ENCODE measurements at regions not wholly inside any gene's neighbourhood (a gene's known extent, or its start where the extent isn't known, plus 50 kb on each side); places are given as distances from the start of the nearest gene placed in this dataset.
"Not testable (repeated sequence)": the region's sequence is repeated elsewhere in the genome, so short reads cannot be mapped to it uniquely, and the experiment has no call there.

- TF ChIP-seq CTCF (conservative IDR thresholded peaks at IDR 0.05; ENCODE audit: low read depth in 2 of 2); CREB1 (CRISPR knock-in tag; IDR thresholded peaks at IDR 0.05; ENCODE audit: low read depth); EZH2 (IDR thresholded peaks at IDR 0.05; ENCODE audit: low read depth, unreplicated experiment); EZH2phosphoT487 (IDR thresholded peaks at IDR 0.05; ENCODE audit: unreplicated experiment): not testable (repeated sequence)
These were observed 301.1 kb upstream of the TMTC4 start for GRCh38 chr13:100975666-100976065.

Measured in GM23338 (cell line).